Testis (tissue), 2 donors: ENCODE measurements at regions not wholly inside any gene's neighbourhood (a gene's known extent, or its start where the extent isn't known, plus 50 kb on each side); places are given as distances from the start of the nearest gene placed in this dataset.

Experiments used
- DNase-seq: peaks from one replicate; pipeline ENCODE4 v3.0.0-alpha.2; 2019
- H3K27ac ChIP-seq, 2 donors: fragments of 200-600 bp; sonication (generic); one replicate each; pipeline ENCODE4 v1.5.1; 2019
- H3K27me3 ChIP-seq: fragments of 200-600 bp; sonication (generic); one replicate; pipeline ENCODE4 v1.5.1; 2019
- H3K36me3 ChIP-seq: fragments of 200-600 bp; sonication (generic); one replicate; pipeline ENCODE4 v1.5.1; 2017; ENCODE audit warnings: low read depth; ENCODE audit errors: missing control alignments
- H3K4me1 ChIP-seq: fragments of 200-600 bp; sonication (generic); one replicate; pipeline ENCODE4 v1.5.1; 2019
- H3K4me3 ChIP-seq, 2 donors: fragments of 200-600 bp; sonication (generic); one replicate each; pipeline ENCODE4 v1.5.1; 2017 to 2019
- H3K9me3 ChIP-seq: fragments of 200-600 bp; sonication (generic); one replicate; pipeline ENCODE4 v1.5.1; 2017
- POLR2A ChIP-seq: fragments of 450-650 bp; IDR thresholded peaks from one replicate; pipeline ENCODE4 v1.6.1; 2017; ENCODE audit warnings: antibody characterized with exemption, mild to moderate bottlenecking, moderate library complexity
- WGBS, 2 donors: methylation state at CpG; one replicate each; pipeline ENCODE4 v1.1.5; 2018; 5-methylcytosine and 5-hydroxymethylcytosine counted together
- intact Hi-C: fragments of 100-400 bp; cut with DNase I; formaldehyde crosslinking; loops from one replicate; pipeline ENCODE4 v1.15.1; 2023; ENCODE audit warnings: low total_unique reads
- TF ChIP-seq, protein P1 (sequence below), 3 experiments: fragments of 450-650 bp in 2 of 3; fragments of 200-600 bp in 1 of 3; sonication (generic) in 1 of 3; IDR thresholded peaks; one replicate each; pipeline ENCODE4 v1.5.1; 2016 to 2019; ENCODE audit warnings: antibody characterized with exemption in 3 of 3, mild to moderate bottlenecking in 2 of 3, moderate library complexity in 1 of 3

DNA sequence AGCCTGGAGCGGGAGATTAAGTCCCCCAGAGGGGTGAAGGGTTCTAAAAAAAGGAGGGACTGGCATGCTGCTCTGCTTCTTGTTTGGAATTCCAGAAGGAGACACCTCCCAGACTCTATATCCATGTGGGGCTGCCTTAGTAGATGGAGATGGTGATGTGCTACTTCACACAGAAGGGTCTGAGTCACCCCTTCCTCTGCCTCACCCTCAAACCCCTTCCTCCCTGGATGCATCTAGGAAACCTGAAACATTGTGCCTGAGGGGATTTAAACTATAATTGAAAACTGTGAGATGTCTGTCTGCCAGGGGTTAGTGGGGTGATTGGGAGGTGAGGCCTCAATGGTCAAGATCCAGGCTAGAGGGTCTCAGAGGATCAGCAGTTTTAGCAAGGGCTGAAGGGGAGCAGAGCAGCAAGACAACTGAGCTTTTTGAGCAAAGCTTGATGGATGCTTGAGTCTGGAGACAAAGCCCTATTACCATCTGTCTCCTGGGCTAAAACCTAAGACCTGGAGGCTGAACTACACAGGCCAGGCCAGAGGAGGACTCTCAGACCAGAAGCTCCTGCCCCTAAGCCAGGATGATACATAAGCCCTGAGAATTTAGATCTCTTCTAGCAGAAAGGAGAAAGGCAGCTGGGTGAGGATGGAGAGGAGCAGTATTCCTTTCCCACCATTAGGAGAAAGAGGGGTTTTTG, 314.7 kb upstream of the ATP2B1 start:
- H3K36me3 ChIP-seq: no peaks in the 10 kb centered on the region
- no peak overlapping the region for H3K4me3 ChIP-seq
- DNase-seq: no peak
- TF ChIP-seq, protein P1, sequence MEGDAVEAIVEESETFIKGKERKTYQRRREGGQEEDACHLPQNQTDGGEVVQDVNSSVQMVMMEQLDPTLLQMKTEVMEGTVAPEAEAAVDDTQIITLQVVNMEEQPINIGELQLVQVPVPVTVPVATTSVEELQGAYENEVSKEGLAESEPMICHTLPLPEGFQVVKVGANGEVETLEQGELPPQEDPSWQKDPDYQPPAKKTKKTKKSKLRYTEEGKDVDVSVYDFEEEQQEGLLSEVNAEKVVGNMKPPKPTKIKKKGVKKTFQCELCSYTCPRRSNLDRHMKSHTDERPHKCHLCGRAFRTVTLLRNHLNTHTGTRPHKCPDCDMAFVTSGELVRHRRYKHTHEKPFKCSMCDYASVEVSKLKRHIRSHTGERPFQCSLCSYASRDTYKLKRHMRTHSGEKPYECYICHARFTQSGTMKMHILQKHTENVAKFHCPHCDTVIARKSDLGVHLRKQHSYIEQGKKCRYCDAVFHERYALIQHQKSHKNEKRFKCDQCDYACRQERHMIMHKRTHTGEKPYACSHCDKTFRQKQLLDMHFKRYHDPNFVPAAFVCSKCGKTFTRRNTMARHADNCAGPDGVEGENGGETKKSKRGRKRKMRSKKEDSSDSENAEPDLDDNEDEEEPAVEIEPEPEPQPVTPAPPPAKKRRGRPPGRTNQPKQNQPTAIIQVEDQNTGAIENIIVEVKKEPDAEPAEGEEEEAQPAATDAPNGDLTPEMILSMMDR (IDR thresholded peaks at IDR 0.05): no peak
- no peak for TF ChIP-seq POLR2A
- WGBS, 2 donors: 100% methylated on average over 1 of the region's 1 CpG
- H3K27me3 ChIP-seq: no peaks in the 10 kb centered on the region
- H3K4me1 ChIP-seq: no peaks in the 10 kb centered on the region
- intact Hi-C loops: no loop called here
- H3K27ac ChIP-seq: no peak overlapping the region
- H3K9me3 ChIP-seq: no peaks in the 10 kb centered on the region

GRCh38 chr12:90021795-90022440, 313.3 kb upstream of the ATP2B1 start:
- Histone ChIP-seq H3K4me3 (no peak overlapping the region), H3K9me3 (no peaks in the 10 kb centered on the region), H3K27me3 (no peaks in the 10 kb centered on the region), H3K36me3 (no peaks in the 10 kb centered on the region), H3K27ac (no peak overlapping the region), H3K4me1 (no peaks in the 10 kb centered on the region)
- intact Hi-C loops: no loop called here
- 91 to 92% methylated on average over 2 of the region's 2 CpGs for WGBS, 2 donors
- DNase-seq: no peak
- TF ChIP-seq, protein P1 (IDR thresholded peaks at IDR 0.05): no peak
- no peak for TF ChIP-seq POLR2A

- no peaks in the 10 kb centered on the region for H3K36me3 ChIP-seq
- 85 to 87% methylated on average over 6 of the region's 6 CpGs for WGBS, 2 donors
- no peak for DNase-seq
- H3K4me3 ChIP-seq: no peak overlapping the region
- no peaks in the 10 kb centered on the region for H3K27me3 ChIP-seq
- H3K27ac ChIP-seq: no peak overlapping the region
- intact Hi-C loops: no loop called here
- TF ChIP-seq, protein P1 (IDR thresholded peaks at IDR 0.05): no peak
- TF ChIP-seq POLR2A: no peak
- no peaks in the 10 kb centered on the region for H3K4me1 ChIP-seq
- H3K9me3 ChIP-seq: no peaks in the 10 kb centered on the region
These were observed 312.2 kb upstream of the ATP2B1 start for GRCh38 chr12:90020881-90021280.

GRCh38 chr12:90020436-90020835, 311.8 kb upstream of the ATP2B1 start:
- 76 to 81% methylated on average over 2 of the region's 2 CpGs for WGBS, 2 donors
- no peak overlapping the region for H3K4me3 ChIP-seq
- no peak for DNase-seq
- H3K27me3 ChIP-seq: no peaks in the 10 kb centered on the region
- H3K9me3 ChIP-seq: no peaks in the 10 kb centered on the region
- no peak overlapping the region for H3K27ac ChIP-seq
- intact Hi-C loops: no loop called here
- no peaks in the 10 kb centered on the region for H3K4me1 ChIP-seq
- no peaks in the 10 kb centered on the region for H3K36me3 ChIP-seq
- TF ChIP-seq POLR2A: no peak
- TF ChIP-seq, protein P1 (IDR thresholded peaks at IDR 0.05): no peak

- no peak overlapping the region for H3K27ac ChIP-seq
- no peak overlapping the region for H3K4me3 ChIP-seq
- H3K27me3 ChIP-seq: no peaks in the 10 kb centered on the region
- DNase-seq: no peak
- intact Hi-C loops: no loop called here
- H3K9me3 ChIP-seq: no peaks in the 10 kb centered on the region
- no peaks in the 10 kb centered on the region for H3K4me1 ChIP-seq
- H3K36me3 ChIP-seq: no peaks in the 10 kb centered on the region
- 89% methylated on average over 1 of the region's 1 CpG for WGBS, 2 donors
- TF ChIP-seq, protein P1 (IDR thresholded peaks at IDR 0.05): no peak
- TF ChIP-seq POLR2A: no peak
These were observed 311.4 kb upstream of the ATP2B1 start for GRCh38 chr12:90020014-90020413.
